K562 (cell line): ENCODE measurements at regions not wholly inside any gene's neighbourhood (a gene's known extent, or its start where the extent isn't known, plus 50 kb on each side); places are given as distances from the start of the nearest gene placed in this dataset.

Source experiments
- IRF2 ChIP-seq: sonication (generic); formaldehyde crosslinking; IDR thresholded peaks from 2 replicates; pipeline ENCODE4 v1.8.1; 2022; ENCODE audit warnings: mild to moderate bottlenecking, missing genetic modification reagents
- NR2C2 ChIP-seq, 2 experiments: fragments of 200-800 bp in 1 of 2; sonication (Bioruptor generic) in 1 of 2; sonication (generic) in 1 of 2; formaldehyde crosslinking in 1 of 2; IDR thresholded peaks; 2 replicates each; pipeline versions ENCODE4 v1.6.1 to v1.8.0; 2016 to 2022; ENCODE audit warnings: mild to moderate bottlenecking in 1 of 2, missing compliant biosample characterization in 1 of 2, missing genetic modification characterization in 1 of 2, missing genetic modification reagents in 1 of 2
- POLR2AphosphoS5 ChIP-seq: IDR thresholded peaks from 2 replicates; pipeline ENCODE4 v1.6.1; 2011; ENCODE audit warnings: mild to moderate bottlenecking, low read depth, low read length, moderate library complexity; ENCODE audit not compliant: control insufficient read depth, insufficient read depth
- PRPF4 ChIP-seq: fragments of 200-400 bp; formaldehyde crosslinking; IDR thresholded peaks from one replicate; pipeline ENCODE4 v1.6.1; 2017; ENCODE audit warnings: low read length, low read depth, mild to moderate bottlenecking; ENCODE audit not compliant: insufficient read depth, poor library complexity, severe bottlenecking
- SIN3A ChIP-seq, 2 experiments: fragments of 150-350 bp in 1 of 2; IDR thresholded peaks; 2 replicates each; pipeline ENCODE4 v1.6.1; 2011 to 2016; ENCODE audit warnings: borderline replicate concordance in 2 of 2, low read depth in 2 of 2, low read length in 2 of 2, mild to moderate bottlenecking in 2 of 2, moderate library complexity in 2 of 2; ENCODE audit not compliant: control insufficient read depth in 1 of 2
- ZEB2 ChIP-seq: fragments of 450-650 bp; IDR thresholded peaks from 2 replicates; pipeline ENCODE4 v1.6.1; 2016
- ZNF24 ChIP-seq: fragments of 450-650 bp; IDR thresholded peaks from 2 replicates; pipeline ENCODE4 v1.6.1; 2016
- TF ChIP-seq, protein P1 (sequence below), 3 experiments: IDR thresholded peaks in 2 of 3; conservative IDR thresholded peaks in 1 of 3; 2 replicates each; pipeline ENCODE4 v1.5.1; 2011 to 2012; ENCODE audit warnings: low read length in 3 of 3, mild to moderate bottlenecking in 3 of 3, control low read depth in 2 of 3, improper control_type of control experiment in 1 of 3, inconsistent platforms in 1 of 3, low read depth in 1 of 3, mixed read lengths in 1 of 3, moderate library complexity in 1 of 3; ENCODE audit not compliant: insufficient read depth in 2 of 3
- TF ChIP-seq, protein P2 (sequence below): sonication (generic); formaldehyde crosslinking; IDR thresholded peaks from 2 replicates; pipeline ENCODE4 v1.8.0; 2022; ENCODE audit warnings: missing genetic modification reagents, mild to moderate bottlenecking, borderline replicate concordance
- TF ChIP-seq, protein P3 (sequence below), 2 experiments: fragments of 450-650 bp; formaldehyde crosslinking in 1 of 2; IDR thresholded peaks; 2 replicates each; pipeline versions ENCODE4 v1.4.0 to v1.6.1; 2014 to 2020; ENCODE audit warnings: mild to moderate bottlenecking in 2 of 2, borderline replicate concordance in 1 of 2, low read depth in 1 of 2

DNA sequence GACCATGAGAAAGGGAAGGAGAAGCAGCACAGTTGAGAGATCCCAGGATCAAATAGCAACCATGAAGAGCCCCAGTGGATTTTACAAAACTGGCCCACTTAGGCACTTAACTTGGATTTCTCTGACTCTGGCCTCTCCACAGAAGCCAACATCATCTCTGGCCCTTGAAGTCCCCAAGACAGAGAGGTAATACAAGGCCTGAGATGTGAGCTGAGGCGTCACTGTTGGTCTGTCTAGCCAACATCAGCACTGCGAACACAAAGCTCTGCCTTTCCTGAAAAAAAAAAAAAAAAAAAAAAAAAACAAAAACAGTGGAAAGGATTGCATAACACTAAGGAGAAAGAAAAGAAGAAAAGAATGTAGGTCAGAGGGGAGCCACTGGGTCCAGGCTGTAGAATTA lies 378.3 kb downstream of the BRINP1 start:
- TF ChIP-seq IRF2 (CRISPR knock-in tag): no peak
- no peak for TF ChIP-seq NR2C2 (CRISPR knock-in tag; IDR thresholded peaks at IDR 0.05)
- TF ChIP-seq NR2C2 (tag; IDR thresholded peaks at IDR 0.05): no peak
- no peak for TF ChIP-seq ZNF24
- no peak for TF ChIP-seq POLR2AphosphoS5
- TF ChIP-seq PRPF4: no peak
- TF ChIP-seq, protein P1, sequence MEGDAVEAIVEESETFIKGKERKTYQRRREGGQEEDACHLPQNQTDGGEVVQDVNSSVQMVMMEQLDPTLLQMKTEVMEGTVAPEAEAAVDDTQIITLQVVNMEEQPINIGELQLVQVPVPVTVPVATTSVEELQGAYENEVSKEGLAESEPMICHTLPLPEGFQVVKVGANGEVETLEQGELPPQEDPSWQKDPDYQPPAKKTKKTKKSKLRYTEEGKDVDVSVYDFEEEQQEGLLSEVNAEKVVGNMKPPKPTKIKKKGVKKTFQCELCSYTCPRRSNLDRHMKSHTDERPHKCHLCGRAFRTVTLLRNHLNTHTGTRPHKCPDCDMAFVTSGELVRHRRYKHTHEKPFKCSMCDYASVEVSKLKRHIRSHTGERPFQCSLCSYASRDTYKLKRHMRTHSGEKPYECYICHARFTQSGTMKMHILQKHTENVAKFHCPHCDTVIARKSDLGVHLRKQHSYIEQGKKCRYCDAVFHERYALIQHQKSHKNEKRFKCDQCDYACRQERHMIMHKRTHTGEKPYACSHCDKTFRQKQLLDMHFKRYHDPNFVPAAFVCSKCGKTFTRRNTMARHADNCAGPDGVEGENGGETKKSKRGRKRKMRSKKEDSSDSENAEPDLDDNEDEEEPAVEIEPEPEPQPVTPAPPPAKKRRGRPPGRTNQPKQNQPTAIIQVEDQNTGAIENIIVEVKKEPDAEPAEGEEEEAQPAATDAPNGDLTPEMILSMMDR (IDR thresholded peaks at IDR 0.05 in 2 of 3, conservative IDR thresholded peaks at IDR 0.05 in 1 of 3; ENCODE audit: insufficient read depth in 2 of 3, low read depth in 1 of 3, low read length in 3 of 3): no peak
- TF ChIP-seq, protein P2, sequence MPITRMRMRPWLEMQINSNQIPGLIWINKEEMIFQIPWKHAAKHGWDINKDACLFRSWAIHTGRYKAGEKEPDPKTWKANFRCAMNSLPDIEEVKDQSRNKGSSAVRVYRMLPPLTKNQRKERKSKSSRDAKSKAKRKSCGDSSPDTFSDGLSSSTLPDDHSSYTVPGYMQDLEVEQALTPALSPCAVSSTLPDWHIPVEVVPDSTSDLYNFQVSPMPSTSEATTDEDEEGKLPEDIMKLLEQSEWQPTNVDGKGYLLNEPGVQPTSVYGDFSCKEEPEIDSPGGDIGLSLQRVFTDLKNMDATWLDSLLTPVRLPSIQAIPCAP (CRISPR knock-in tag): no peak
- TF ChIP-seq, protein P3, sequence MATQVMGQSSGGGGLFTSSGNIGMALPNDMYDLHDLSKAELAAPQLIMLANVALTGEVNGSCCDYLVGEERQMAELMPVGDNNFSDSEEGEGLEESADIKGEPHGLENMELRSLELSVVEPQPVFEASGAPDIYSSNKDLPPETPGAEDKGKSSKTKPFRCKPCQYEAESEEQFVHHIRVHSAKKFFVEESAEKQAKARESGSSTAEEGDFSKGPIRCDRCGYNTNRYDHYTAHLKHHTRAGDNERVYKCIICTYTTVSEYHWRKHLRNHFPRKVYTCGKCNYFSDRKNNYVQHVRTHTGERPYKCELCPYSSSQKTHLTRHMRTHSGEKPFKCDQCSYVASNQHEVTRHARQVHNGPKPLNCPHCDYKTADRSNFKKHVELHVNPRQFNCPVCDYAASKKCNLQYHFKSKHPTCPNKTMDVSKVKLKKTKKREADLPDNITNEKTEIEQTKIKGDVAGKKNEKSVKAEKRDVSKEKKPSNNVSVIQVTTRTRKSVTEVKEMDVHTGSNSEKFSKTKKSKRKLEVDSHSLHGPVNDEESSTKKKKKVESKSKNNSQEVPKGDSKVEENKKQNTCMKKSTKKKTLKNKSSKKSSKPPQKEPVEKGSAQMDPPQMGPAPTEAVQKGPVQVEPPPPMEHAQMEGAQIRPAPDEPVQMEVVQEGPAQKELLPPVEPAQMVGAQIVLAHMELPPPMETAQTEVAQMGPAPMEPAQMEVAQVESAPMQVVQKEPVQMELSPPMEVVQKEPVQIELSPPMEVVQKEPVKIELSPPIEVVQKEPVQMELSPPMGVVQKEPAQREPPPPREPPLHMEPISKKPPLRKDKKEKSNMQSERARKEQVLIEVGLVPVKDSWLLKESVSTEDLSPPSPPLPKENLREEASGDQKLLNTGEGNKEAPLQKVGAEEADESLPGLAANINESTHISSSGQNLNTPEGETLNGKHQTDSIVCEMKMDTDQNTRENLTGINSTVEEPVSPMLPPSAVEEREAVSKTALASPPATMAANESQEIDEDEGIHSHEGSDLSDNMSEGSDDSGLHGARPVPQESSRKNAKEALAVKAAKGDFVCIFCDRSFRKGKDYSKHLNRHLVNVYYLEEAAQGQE (IDR thresholded peaks at IDR 0.05; ENCODE audit: borderline replicate concordance): no peak
- TF ChIP-seq, protein P3 (CRISPR knock-in tag; IDR thresholded peaks at IDR 0.05; ENCODE audit: low read depth): no peak
- no peak for TF ChIP-seq SIN3A (IDR thresholded peaks at IDR 0.05; ENCODE audit: borderline replicate concordance in 2 of 2, control insufficient read depth in 1 of 2, low read depth in 2 of 2, low read length in 2 of 2)
- no peak for TF ChIP-seq ZEB2
